ENCODE measurements at regions not wholly inside any gene's neighbourhood (a gene's known extent, or its start where the extent isn't known, plus 50 kb on each side); places are given as distances from the start of the nearest gene placed in this dataset.
"Not testable (repeated sequence)": the region's sequence is repeated elsewhere in the genome, so short reads cannot be mapped to it uniquely, and the experiment has no call there.

DNA sequence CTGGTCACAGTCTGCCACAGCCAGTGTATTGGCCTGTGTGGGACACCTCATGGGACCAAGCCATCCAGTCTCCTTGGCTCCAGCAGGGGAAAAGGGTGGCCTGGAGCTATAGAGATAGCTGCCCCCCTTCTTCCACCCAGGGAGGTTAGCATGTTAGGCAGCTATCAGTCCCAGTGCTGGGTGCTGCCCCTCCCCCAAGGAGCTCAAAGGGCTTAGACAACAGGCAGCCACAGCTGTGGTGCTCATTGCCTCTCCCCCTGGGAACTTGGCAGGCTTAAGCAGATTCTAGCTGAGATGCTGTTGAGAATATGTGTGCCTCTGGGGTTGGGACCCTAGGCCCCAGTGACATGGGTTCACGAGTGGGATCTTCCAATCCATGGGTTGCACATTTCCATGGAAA is 226.0 kb upstream of the PTGER4 start:
- DNase-seq, result no peak

- no peak for DNase-seq
These were observed 226.7 kb upstream of the PTGER4 start for GRCh38 chr5:40452874-40453624.

DNA sequence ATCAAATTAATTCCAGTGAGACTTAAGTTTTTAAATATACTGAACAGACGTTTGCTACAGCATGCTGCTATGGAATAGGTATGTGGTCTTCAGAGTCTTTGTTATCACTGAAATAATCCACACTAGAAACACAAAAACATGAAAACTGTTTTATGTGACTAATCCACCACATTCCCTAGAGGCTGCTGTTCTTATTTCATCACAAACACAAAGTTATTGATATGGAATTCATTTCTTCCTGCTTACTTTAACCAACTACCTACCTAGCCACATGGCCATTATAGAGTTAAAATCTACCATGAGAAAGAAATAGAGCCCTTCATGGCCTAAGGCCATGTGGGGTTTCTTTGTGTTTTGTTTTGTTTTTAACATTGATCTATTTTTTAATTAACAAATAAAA is 232.3 kb upstream of the PTGER4 start:
- no peak for DNase-seq

DNA sequence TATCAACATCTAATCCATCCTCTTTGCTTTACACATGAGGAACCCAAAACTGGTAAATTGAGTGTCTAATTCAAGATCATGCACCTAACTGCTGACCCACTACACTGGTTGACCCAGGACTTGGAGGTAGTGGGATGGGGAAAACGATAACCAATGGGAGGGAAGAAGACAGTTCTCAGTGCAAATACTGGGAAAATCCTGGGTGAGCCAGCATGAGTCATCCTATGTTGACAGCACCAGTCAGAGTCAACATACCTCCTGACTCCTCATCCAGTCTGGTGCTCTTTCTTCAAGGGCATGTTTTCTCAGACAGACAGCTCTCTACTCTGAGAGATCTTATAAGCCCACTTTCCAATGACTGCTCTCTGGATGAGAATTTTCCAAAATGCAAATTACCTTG is 232.8 kb upstream of the PTGER4 start:
- peak; percentile 62 for DNase-seq

DNA sequence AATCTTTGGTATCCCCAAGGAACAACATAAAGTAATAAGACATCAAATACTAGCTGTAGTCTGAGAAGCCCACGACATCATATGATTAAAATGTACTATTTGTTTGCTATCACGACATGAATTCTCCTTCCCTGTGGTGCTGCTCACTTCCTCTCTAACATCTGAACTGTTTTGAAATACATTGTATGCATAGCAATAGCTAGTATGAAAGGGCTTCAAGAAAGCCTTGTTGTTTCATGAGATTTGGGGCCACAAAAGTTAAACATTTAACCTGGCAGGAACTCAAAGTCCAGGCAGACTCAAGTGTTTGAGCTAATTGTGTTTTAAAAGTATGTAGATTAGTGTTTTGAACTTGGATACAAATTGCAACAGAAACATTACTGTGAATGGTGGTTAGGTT is 237.4 kb upstream of the PTGER4 start:
- DNase-seq, result no peak

DNA sequence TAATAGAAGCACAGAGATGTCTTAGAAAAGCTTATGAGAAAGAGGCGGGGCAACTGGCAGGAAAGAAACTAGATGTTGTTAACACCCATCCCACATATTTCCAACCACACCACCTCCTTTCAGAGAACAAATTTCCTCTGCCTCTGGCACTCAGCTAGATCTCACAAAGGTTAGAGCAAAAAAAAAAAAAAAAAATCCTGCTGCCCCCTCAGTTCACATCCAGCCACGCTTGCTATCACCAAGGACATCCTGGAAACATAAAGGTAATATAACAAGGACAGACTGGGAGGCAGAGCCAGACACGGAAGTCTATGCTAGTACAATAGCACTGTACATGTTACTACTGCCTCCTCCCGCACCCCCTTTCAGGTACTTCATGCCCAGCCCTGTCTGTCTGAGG is 238.0 kb upstream of the PTGER4 start:
- DNase-seq, result no peak

- DNase-seq, result no peak
These were observed 239.0 kb upstream of the PTGER4 start for GRCh38 chr5:40440746-40441145.

DNA sequence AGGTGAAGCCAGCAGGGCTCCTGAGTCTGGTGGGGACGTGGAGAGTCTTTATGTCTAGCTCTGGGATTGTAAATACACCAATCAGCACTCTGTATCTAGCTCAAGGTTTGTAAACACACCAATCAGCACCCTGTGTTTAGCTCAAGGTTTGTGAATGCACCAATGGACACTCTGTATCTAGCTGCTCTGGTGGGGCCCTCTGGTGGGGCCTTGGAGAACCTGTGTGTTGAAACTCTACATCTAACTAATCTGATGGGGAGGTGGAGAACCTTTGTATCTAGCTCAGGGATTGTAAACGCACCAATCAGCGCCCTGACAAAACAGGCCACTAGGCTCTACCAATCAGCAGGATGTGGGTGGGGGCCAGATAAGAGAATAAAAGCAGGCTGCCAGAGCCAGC is 240.6 kb upstream of the PTGER4 start:
- not testable (repeated sequence) for DNase-seq

- not testable (repeated sequence) for DNase-seq
These were observed 241.1 kb upstream of the PTGER4 start for GRCh38 chr5:40438646-40439045.

DNA sequence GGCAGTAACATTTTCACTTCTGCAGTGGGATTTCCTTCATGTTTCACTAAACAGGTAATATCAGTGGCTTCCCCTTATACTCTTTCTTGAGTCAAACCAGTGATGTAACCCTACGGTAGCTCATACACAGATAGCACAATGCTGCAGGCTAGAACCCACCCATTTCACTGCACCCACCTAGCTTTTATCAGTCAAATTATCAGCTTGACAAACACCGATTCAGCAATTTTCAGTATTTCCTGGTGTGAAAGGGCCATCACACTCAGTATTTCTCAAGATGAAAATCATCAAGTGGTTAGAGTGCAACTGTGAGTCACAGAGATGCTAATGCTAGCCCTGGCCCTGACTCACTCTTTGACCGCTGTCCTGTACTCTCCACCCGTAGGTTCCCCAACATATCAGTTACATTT is 242.3 kb upstream of the PTGER4 start:
- peak; percentile 46 for DNase-seq

DNA sequence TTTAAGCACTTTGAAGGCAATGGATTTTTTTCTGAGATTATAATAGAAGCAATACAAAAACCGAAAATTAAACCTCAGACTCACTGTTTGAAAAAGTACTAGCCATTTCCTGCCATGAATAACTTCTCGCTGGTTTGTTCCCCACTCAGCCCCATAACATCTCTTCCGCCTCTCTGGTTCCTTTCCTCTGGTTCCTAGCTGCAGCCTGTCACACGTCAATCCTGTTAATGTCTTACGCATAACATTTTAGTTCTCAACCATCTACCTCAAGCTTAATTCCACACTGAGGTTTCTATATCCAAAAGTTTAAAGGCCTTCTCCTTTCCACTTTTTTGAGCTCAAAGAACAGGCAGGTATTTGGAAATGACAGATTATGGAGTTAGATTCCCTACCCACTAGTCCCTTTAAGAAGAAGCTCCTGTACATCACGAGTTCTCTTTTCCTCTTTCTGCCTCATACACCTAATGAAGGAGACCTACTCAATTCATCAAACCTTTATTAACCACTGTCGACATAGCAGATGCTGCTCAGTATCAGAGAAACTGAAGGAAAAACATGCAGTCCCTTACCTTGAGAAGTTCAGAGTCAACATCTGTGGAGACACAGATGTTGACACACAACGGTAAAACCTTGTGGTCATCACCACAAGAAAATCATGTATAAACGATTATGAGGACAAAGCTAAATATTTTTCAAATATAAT is 243.0 kb upstream of the PTGER4 start:
- DNase-seq, result no peak

DNA sequence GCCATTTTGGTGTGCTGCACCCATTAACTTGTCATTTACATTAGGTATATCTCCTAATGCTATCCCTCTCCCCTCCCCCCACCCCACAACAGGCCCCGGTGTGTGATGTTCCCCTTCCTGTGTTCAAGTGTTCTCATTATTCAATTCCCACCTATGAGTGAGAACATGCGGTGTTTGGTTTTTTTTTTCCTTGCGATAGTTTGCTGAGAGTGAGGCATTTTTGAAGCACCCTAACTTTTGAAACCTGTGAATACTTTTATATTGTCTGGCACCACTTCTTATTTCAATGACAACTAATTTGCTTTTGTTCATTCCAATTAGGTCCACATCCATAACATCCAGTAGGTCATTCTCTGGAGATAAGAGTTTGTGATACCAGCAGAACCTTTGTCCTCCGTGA is 244.0 kb upstream of the PTGER4 start:
- not testable (repeated sequence) for DNase-seq

- DNase-seq, result no peak
These were observed 246.9 kb upstream of the PTGER4 start for GRCh38 chr5:40432836-40433235.

GRCh38 chr5:40431734-40432133 is 248.0 kb upstream of the PTGER4 start:
- DNase-seq, result no peak

DNA sequence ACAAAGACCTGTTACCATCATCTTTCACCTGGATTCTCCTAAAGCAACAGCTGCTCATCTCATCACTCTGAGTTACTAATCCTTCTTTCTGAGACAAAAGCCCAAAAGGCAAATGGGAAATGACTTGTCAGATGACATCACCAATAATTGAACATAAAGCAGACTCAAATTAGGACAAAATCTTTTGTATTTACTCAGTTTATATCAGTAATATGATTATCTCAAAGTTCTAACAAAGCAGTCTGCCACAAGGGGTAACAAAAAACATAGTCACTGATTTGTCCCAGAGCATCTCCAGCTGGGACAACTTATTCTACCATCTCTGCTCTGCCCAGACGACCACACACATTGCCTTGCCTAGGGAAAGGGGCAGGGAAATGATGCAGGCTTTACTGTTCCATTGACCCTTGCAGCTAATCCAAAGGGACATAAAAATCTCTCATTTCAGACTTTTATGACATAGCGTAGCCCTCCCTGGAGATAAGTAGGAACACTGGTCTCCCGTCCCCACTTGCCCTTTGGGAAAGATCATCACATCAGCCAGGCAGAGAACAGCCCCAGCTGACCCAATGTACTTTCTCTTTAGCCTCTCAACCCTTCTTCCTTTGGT is 249.5 kb upstream of the PTGER4 start:
- DNase-seq, result no peak

DNA sequence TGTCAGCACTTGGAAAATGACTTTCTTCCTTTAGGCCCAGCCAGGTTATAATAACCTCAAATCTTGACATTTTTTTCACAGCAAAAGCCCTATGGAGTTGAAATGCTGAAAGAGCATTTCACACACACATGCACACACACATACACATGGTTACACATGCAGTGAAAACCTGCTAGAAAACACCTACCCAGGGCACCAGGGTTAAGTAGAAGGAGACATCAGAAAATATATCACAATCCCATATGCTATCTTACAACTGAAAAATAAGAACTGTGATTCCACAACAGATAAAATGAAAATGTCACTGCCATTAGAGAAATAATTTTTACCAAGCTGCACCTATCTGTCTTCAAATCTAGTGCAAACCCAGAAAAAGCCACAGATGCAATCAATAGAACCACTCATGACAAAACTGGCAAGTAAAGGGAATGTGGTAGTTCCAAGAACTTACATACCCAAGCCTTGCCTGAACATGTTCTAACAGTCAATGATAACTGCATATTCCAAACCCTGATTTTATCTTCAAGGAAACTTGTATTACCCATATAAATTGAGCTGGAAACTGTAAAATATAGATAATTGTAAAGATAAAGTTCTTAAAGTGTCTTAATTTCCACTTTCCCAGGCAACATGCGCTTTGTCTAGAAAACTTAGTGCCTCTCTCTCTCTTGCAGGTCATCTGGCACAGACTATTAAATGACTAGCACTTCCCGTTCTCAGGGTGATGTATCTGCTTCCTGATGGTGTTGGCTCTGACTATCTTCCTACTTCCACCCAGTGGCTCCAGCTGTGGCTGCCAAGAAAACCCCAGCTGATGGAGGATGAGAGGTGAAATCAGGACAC is 250.2 kb upstream of the PTGER4 start:
- DNase-seq, result no peak

- DNase-seq, result no peak
These were observed 250.9 kb upstream of the PTGER4 start for GRCh38 chr5:40428815-40429214.

GRCh38 chr5:40428126-40428525 is 251.6 kb upstream of the PTGER4 start:
- peak; percentile 34 for DNase-seq

GRCh38 chr5:40417046-40417810 is 262.5 kb upstream of the PTGER4 start:
- DNase-seq, result not testable (repeated sequence)

- DNase-seq, result no peak
These were observed 263.1 kb upstream of the PTGER4 start for GRCh38 chr5:40416588-40416987.

DNA sequence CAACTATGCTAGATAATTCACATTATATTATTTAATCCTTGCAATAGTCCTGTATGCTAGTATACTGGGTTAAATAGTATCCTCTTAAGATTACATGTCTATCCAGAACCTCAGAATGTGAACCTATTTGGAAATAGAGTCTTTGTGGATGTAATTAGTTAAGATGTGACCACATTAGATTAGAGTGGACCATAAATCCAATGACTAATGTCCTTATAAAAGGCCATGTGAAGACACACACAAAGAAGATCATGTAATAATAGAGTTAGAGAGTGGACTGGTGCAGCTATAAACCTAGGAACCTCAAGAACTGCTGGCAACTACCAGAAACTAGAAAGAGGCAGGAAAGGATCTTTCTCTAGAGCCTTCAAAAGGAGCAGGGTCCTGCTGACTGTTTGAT is 263.6 kb upstream of the PTGER4 start:
- DNase-seq, result no peak

DNA sequence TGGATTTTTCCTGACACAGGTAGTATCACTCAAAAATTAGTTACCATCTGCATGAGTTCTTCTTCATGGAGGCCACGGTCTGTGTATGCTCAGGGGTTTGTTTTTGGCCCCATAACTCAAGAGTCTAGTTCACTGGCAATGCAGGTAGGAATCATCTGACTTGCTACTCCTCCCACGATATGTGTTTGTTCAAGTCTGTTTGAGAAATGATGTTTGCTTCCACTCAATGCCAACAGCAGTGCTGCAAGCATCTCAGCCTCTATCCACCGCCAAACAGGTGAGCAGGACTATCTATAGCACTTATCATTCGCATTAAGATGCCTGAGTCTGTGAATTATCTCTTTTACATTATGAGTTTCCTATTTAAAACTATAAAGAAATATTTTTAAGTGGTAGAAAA is 264.8 kb upstream of the PTGER4 start:
- no peak for DNase-seq

Measured in kidney glomerular epithelial cell (primary cell).